SK-N-SH treated with all-trans-retinoic acid at 6 μM for 48 hours (cell line): ENCODE measurements at regions not wholly inside any gene's neighbourhood (a gene's known extent, or its start where the extent isn't known, plus 50 kb on each side); places are given as distances from the start of the nearest gene placed in this dataset.

ENCODE experiments used
- ATAC-seq: fragments of 200-7000 bp; cut with Tn5 transposase; 3 replicates; pipeline ENCODE4 v1.9.1; 2020; ENCODE audit warnings: mild to moderate bottlenecking, moderate library complexity
- ARNTL ChIP-seq: fragments of 450-650 bp; formaldehyde crosslinking; IDR thresholded peaks from 2 replicates; pipeline ENCODE4 v1.5.0; 2020; ENCODE audit warnings: low read depth, mild to moderate bottlenecking, moderate library complexity, borderline replicate concordance
- BACH2 ChIP-seq: fragments of 250-450 bp; sonication (Bioruptor Pico); IDR thresholded peaks from 2 replicates; pipeline ENCODE4 v1.9.0; 2021; ENCODE audit warnings: mild to moderate bottlenecking, borderline replicate concordance
- CREB5 ChIP-seq: fragments of 250-450 bp; sonication (Bioruptor Pico); IDR thresholded peaks from 2 replicates; pipeline ENCODE4 v1.5.1; 2020; ENCODE audit warnings: low read depth, mild to moderate bottlenecking, moderate library complexity
- CSDC2 ChIP-seq: fragments of 250-450 bp; sonication (Bioruptor Pico); IDR thresholded peaks from 2 replicates; pipeline ENCODE4 v1.5.0; 2020; ENCODE audit warnings: mild to moderate bottlenecking, moderate library complexity
- CSRNP3 ChIP-seq: fragments of 250-450 bp; sonication (Bioruptor Pico); IDR thresholded peaks from 2 replicates; pipeline ENCODE4 v1.5.1; 2021; ENCODE audit warnings: mild to moderate bottlenecking, moderate library complexity
- ESRRG ChIP-seq: fragments of 250-450 bp; sonication (Bioruptor Pico); IDR thresholded peaks from 2 replicates; pipeline ENCODE4 v1.6.1; 2021; ENCODE audit warnings: mild to moderate bottlenecking
- GLIS3 ChIP-seq: fragments of 250-450 bp; sonication (Bioruptor Pico); IDR thresholded peaks from 2 replicates; pipeline ENCODE4 v1.5.0; 2020; ENCODE audit warnings: mild to moderate bottlenecking, moderate library complexity
- OSR1 ChIP-seq: fragments of 250-450 bp; sonication (Bioruptor Pico); IDR thresholded peaks from 2 replicates; pipeline ENCODE4 v1.8.0; 2022; ENCODE audit warnings: moderate library complexity, mild to moderate bottlenecking, inconsistent platforms
- PATZ1 ChIP-seq: fragments of 250-450 bp; sonication (Bioruptor Pico); IDR thresholded peaks from 2 replicates; pipeline ENCODE4 v1.8.0; 2020; ENCODE audit warnings: mild to moderate bottlenecking, moderate library complexity, borderline replicate concordance
- POU6F1 ChIP-seq: fragments of 250-450 bp; sonication (Bioruptor Pico); IDR thresholded peaks from 2 replicates; pipeline ENCODE4 v1.8.0; 2021; ENCODE audit warnings: low read depth, mild to moderate bottlenecking, moderate library complexity, borderline replicate concordance
- PPARA ChIP-seq: fragments of 250-450 bp; sonication (Bioruptor Pico); IDR thresholded peaks from 2 replicates; pipeline ENCODE4 v1.5.0; 2020; ENCODE audit warnings: mild to moderate bottlenecking, borderline replicate concordance
- RARB ChIP-seq: fragments of 250-450 bp; sonication (Bioruptor Pico); IDR thresholded peaks from 2 replicates; pipeline ENCODE4 v1.8.0; 2021; ENCODE audit warnings: mild to moderate bottlenecking, moderate library complexity
- TCF4 ChIP-seq: fragments of 250-450 bp; sonication (Bioruptor Pico); IDR thresholded peaks from 2 replicates; pipeline ENCODE4 v1.8.0; 2021; ENCODE audit warnings: mild to moderate bottlenecking, moderate library complexity, borderline replicate concordance
- TOX ChIP-seq: fragments of 250-450 bp; sonication (Bioruptor Pico); IDR thresholded peaks from 2 replicates; pipeline ENCODE4 v1.8.0; 2021; ENCODE audit warnings: mild to moderate bottlenecking, moderate library complexity, borderline replicate concordance
- TSHZ2 ChIP-seq: fragments of 250-450 bp; sonication (Bioruptor Pico); IDR thresholded peaks from 2 replicates; pipeline ENCODE4 v1.5.0; 2020; ENCODE audit warnings: mild to moderate bottlenecking, moderate library complexity
- ZC3H10 ChIP-seq: fragments of 250-450 bp; sonication (Bioruptor Pico); IDR thresholded peaks from 2 replicates; pipeline ENCODE4 v1.5.1; 2021; ENCODE audit warnings: mild to moderate bottlenecking, moderate library complexity
- ZFP3 ChIP-seq: fragments of 250-450 bp; sonication (Bioruptor Pico); IDR thresholded peaks from 2 replicates; pipeline ENCODE4 v1.5.0; 2020; ENCODE audit warnings: mild to moderate bottlenecking, moderate library complexity
- ZFP30 ChIP-seq: fragments of 450-650 bp; formaldehyde crosslinking; IDR thresholded peaks from 2 replicates; pipeline ENCODE4 v1.5.0; 2022; ENCODE audit warnings: mild to moderate bottlenecking, moderate library complexity
- ZNF565 ChIP-seq: fragments of 450-650 bp; formaldehyde crosslinking; conservative IDR thresholded peaks from 2 replicates; pipeline ENCODE4 v1.5.0; 2020; ENCODE audit warnings: low read depth, mild to moderate bottlenecking, moderate library complexity
- ZNF70 ChIP-seq: fragments of 450-650 bp; formaldehyde crosslinking; IDR thresholded peaks from 2 replicates; pipeline ENCODE4 v1.5.0; 2020; ENCODE audit warnings: mild to moderate bottlenecking, moderate library complexity
- ZNF8 ChIP-seq: fragments of 450-650 bp; formaldehyde crosslinking; IDR thresholded peaks from 2 replicates; pipeline ENCODE4 v1.5.0; 2020; ENCODE audit warnings: mild to moderate bottlenecking, moderate library complexity

GRCh38 chr12:93167331-93167730 is 210.4 kb upstream of the NUDT4 start:
- no peak for ATAC-seq
- TF ChIP-seq CREB5 (CRISPR knock-in tag) = no peak
- no peak for TF ChIP-seq TCF4 (CRISPR knock-in tag)
- no peak for TF ChIP-seq ARNTL (CRISPR knock-in tag)
- TF ChIP-seq ZNF70 (CRISPR knock-in tag) = no peak
- TF ChIP-seq ESRRG = no peak
- no peak for TF ChIP-seq TSHZ2 (CRISPR knock-in tag)
- TF ChIP-seq OSR1 (CRISPR knock-in tag) = no peak
- no peak for TF ChIP-seq CSDC2 (CRISPR knock-in tag)
- no peak for TF ChIP-seq TOX
- no peak for TF ChIP-seq CSRNP3 (CRISPR knock-in tag)
- no peak for TF ChIP-seq ZFP3 (CRISPR knock-in tag)
- TF ChIP-seq ZNF8 (CRISPR knock-in tag) = no peak
- no peak for TF ChIP-seq ZFP30 (CRISPR knock-in tag)
- no peak for TF ChIP-seq ZC3H10
- TF ChIP-seq RARB (CRISPR knock-in tag) = no peak
- no peak for TF ChIP-seq ZNF565
- no peak for TF ChIP-seq POU6F1 (CRISPR knock-in tag)
- TF ChIP-seq PPARA = no peak
- TF ChIP-seq GLIS3 (CRISPR knock-in tag) = no peak
- no peak for TF ChIP-seq PATZ1 (CRISPR knock-in tag)

- no peak for TF ChIP-seq PPARA
- no peak for TF ChIP-seq BACH2 (CRISPR knock-in tag)
- TF ChIP-seq TCF4 (CRISPR knock-in tag) = no peak
- TF ChIP-seq ZFP3 (CRISPR knock-in tag) = no peak
- TF ChIP-seq POU6F1 (CRISPR knock-in tag) = no peak
- TF ChIP-seq TOX = no peak
- TF ChIP-seq ARNTL (CRISPR knock-in tag) = no peak
- no peak for TF ChIP-seq ESRRG
- no peak for TF ChIP-seq CSRNP3 (CRISPR knock-in tag)
- no peak for TF ChIP-seq ZNF8 (CRISPR knock-in tag)
- ATAC-seq = no peak
These were observed 209.8 kb upstream of the NUDT4 start for GRCh38 chr12:93167841-93168492.
